K562 (cell line): ENCODE measurements at regions not wholly inside any gene's neighbourhood (a gene's known extent, or its start where the extent isn't known, plus 50 kb on each side); places are given as distances from the start of the nearest gene placed in this dataset.

Experiments used
- ATAC-seq: fragments of 200-7000 bp; cut with Tn5 transposase; 3 replicates; pipeline ENCODE4 v1.9.1; 2020; ENCODE audit warnings: moderate library complexity
- BruUV-seq: library from RNA; stranded (reverse); fragments of 400-500 nt; replicated peaks from 2 replicates; lab custom pipeline; 2021; lab: Mats Ljungman, UMichigan
- CTCF ChIA-PET: fragments of 300-600 bp; formaldehyde crosslinking; extraction: SDS; loops from one replicate; lab custom pipeline; 2021; ENCODE audit warnings: low intra/inter-chr PET ratio; lab: Yijun Ruan, JAX
- POLR2A ChIA-PET: fragments of 300-600, 350-650 bp; sonication (Branson Sonifier 250); formaldehyde crosslinking; extraction: SDS; loops from one replicate; lab custom pipeline; 2021; ENCODE audit warnings: antibody characterized with exemption, inconsistent platforms; lab: Yijun Ruan, JAX
- DNase-seq, 4 experiments: peaks; one replicate each; pipeline versions ENCODE4 v3.0.0 to v3.0.0-alpha.2; 2011 to 2018; ENCODE audit warnings: low spot score in 3 of 4, mixed read lengths in 3 of 4; ENCODE audit errors: extremely low read depth in 1 of 4
- FAIRE-seq: peaks from 2 replicates; lab custom pipeline; 2011; peaks lifted over from hg19 to GRCh38; lab: Jason Lieb, UNC
- H2AFZ ChIP-seq: 2 replicates; pipeline ENCODE4 v1.6.0; 2011; ENCODE audit warnings: low read depth, low read length, control low read depth, inconsistent platforms
- H3K27ac ChIP-seq: fragments of 200-600 bp; 3 replicates; pipeline ENCODE4 v1.8.0; 2011; ENCODE audit warnings: low read depth, mild to moderate bottlenecking, control low read depth, inconsistent platforms, low read length, moderate library complexity, mixed read lengths; ENCODE audit errors: extremely low read depth
- H3K27me3 ChIP-seq, 2 experiments: fragments of 300-600 bp in 1 of 2; 2 replicates in 1 of 2; 3 replicates in 1 of 2; pipeline versions ENCODE4 v1.6.0 to v1.8.0; 2011; ENCODE audit warnings: inconsistent platforms in 2 of 2, low read length in 2 of 2, mild to moderate bottlenecking in 1 of 2, mixed read lengths in 1 of 2, moderate library complexity in 1 of 2; ENCODE audit not compliant: control insufficient read depth in 2 of 2, insufficient read depth in 2 of 2
- H3K36me3 ChIP-seq: fragments of 300-600 bp; 3 replicates; pipeline ENCODE4 v1.8.0; 2011; ENCODE audit warnings: mild to moderate bottlenecking, low read length, inconsistent platforms; ENCODE audit not compliant: control insufficient read depth, insufficient read depth
- H3K4me1 ChIP-seq, 2 experiments: fragments of 200-600 bp in 1 of 2; replicated peaks in 1 of 2; 2 replicates in 1 of 2; 3 replicates in 1 of 2; pipeline versions ENCODE4 v1.5.1 to v1.8.0; 2011; ENCODE audit warnings: inconsistent platforms in 2 of 2, low read length in 2 of 2, mild to moderate bottlenecking in 1 of 2, mixed read lengths in 1 of 2, moderate library complexity in 1 of 2; ENCODE audit not compliant: control insufficient read depth in 2 of 2, insufficient read depth in 2 of 2
- H3K4me2 ChIP-seq: 2 replicates; pipeline ENCODE4 v1.6.1; 2011; ENCODE audit warnings: low read length, control low read depth, inconsistent platforms, mixed read lengths; ENCODE audit not compliant: insufficient read depth
- H3K4me3 ChIP-seq: fragments of 200-600 bp; sonication (generic), shearing (Covaris generic); 2 replicates; pipeline ENCODE4 v1.5.1; 2016; ENCODE audit warnings: control low read depth, inconsistent platforms
- H3K79me2 ChIP-seq: fragments of 200-600 bp; 3 replicates; pipeline ENCODE4 v1.8.0; 2011; ENCODE audit warnings: low read length, inconsistent platforms; ENCODE audit not compliant: control insufficient read depth, insufficient read depth
- H3K9ac ChIP-seq, 2 experiments: 2 replicates each; pipeline versions ENCODE4 v1.6.0 to v1.6.1; 2011; ENCODE audit warnings: low read depth in 2 of 2, low read length in 2 of 2, control low read depth in 1 of 2, inconsistent platforms in 1 of 2, mild to moderate bottlenecking in 1 of 2, mixed read lengths in 1 of 2; ENCODE audit not compliant: insufficient read depth in 1 of 2
- H3K9me1 ChIP-seq: one replicate; pipeline ENCODE4 v1.6.0; 2011; ENCODE audit warnings: inconsistent platforms, mild to moderate bottlenecking, low read length, moderate library complexity; ENCODE audit not compliant: control insufficient read depth, insufficient read depth
- H3K9me3 ChIP-seq: replicated peaks from 2 replicates; pipeline ENCODE4 v1.5.1; 2011; ENCODE audit warnings: low read depth, low read length, inconsistent platforms; ENCODE audit not compliant: control insufficient read depth, insufficient read depth
- H4K20me1 ChIP-seq: replicated peaks from 2 replicates; pipeline ENCODE4 v1.6.1; 2011; ENCODE audit warnings: low read length, inconsistent platforms, mixed read lengths; ENCODE audit not compliant: control insufficient read depth, insufficient read depth
- ARID1B ChIP-seq: fragments of 450-650 bp; IDR thresholded peaks from 2 replicates; pipeline ENCODE4 v1.6.1; 2016; ENCODE audit warnings: antibody characterized with exemption, mild to moderate bottlenecking, inconsistent platforms
- HLTF ChIP-seq: fragments of 450-650 bp; IDR thresholded peaks from 2 replicates; pipeline ENCODE4 v1.6.1; 2016
- HNRNPK ChIP-seq: fragments of 200-400 bp; formaldehyde crosslinking; IDR thresholded peaks from one replicate; pipeline ENCODE4 v1.6.1; 2018; ENCODE audit warnings: mild to moderate bottlenecking, low read depth, low read length; ENCODE audit not compliant: poor library complexity, severe bottlenecking
- KLF13 ChIP-seq: fragments of 450-650 bp; IDR thresholded peaks from 2 replicates; pipeline ENCODE4 v1.6.1; 2016; ENCODE audit warnings: missing genetic modification characterization, low read depth, mild to moderate bottlenecking, missing compliant biosample characterization, moderate library complexity, borderline replicate concordance
- RBM14 ChIP-seq: fragments of 200-400 bp; formaldehyde crosslinking; IDR thresholded peaks from 2 replicates; pipeline ENCODE4 v1.6.1; 2018; ENCODE audit warnings: low read depth, mild to moderate bottlenecking, low read length, moderate library complexity, borderline replicate concordance; ENCODE audit not compliant: insufficient read depth
- ZSCAN29 ChIP-seq: fragments of 450-650 bp; IDR thresholded peaks from 2 replicates; pipeline ENCODE4 v1.6.1; 2017
- WGBS: fragments of 100-300 bp; shearing (Covaris generic); methylation state at CpG from one replicate; pipeline ENCODE4 v1.1.6; 2016; ENCODE audit warnings: low coverage, mixed read lengths; ENCODE audit not compliant: insufficient coverage; ENCODE audit errors: missing lambda C conversion rate; 5-methylcytosine and 5-hydroxymethylcytosine counted together
- in situ Hi-C: fragments of 300-500 bp; cut with MboI; formaldehyde crosslinking; loops from 4 replicates; pipeline ENCODE4 v1.15.0; 2018; ENCODE audit warnings: inconsistent platforms, mixed read lengths
- intact Hi-C: fragments of 100-400 bp; cut with micrococcal nuclease; formaldehyde crosslinking; loops from 2 replicates; pipeline ENCODE4 v1.14.2; 2022
- TF ChIP-seq, protein P1 (sequence below): sonication (generic); IDR thresholded peaks from 2 replicates; pipeline ENCODE4 v1.6.1; 2016
- TF ChIP-seq, protein P2 (sequence below): fragments of 450-650 bp; IDR thresholded peaks from 2 replicates; pipeline ENCODE4 v1.6.1; 2016; ENCODE audit warnings: borderline replicate concordance
- TF ChIP-seq, protein P3 (sequence below): sonication (generic); formaldehyde crosslinking; IDR thresholded peaks from 2 replicates; pipeline ENCODE4 v1.8.1; 2023; ENCODE audit warnings: missing genetic modification reagents, mild to moderate bottlenecking, borderline replicate concordance

DNA sequence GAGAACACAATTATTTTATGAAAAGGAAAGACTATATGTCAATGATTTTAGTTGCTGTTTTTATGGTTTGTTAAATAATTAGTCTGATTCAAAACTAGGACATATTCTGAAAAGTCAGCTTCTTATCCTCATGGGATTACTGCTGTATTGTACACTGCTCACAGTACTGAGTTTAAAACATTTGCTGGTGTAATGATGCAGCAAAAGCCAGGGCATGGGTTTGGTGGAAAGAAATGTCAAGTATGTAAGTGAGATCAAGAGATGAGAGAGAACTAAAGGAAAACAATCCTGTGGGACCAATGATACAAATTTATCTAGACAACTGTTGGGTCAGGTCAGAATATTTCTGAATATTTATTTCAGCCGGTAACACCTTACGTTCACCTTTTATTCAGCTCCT lies 210.1 kb upstream of the ARHGEF26 start:
- no peak overlapping the region for H3K4me3 ChIP-seq
- H3K4me1 ChIP-seq: no peaks in the 10 kb centered on the region
- CTCF ChIA-PET: no interaction called here
- H3K27me3 ChIP-seq: no peaks in the 10 kb centered on the region
- no peak overlapping the region for H3K27ac ChIP-seq
- H4K20me1 ChIP-seq: no peaks in the 10 kb centered on the region
- BruUV-seq: no TSS peak
- no peaks in the 10 kb centered on the region for H3K9me1 ChIP-seq
- no peak overlapping the region for H2AFZ ChIP-seq
- H3K79me2 ChIP-seq: no peaks in the 10 kb centered on the region
- no peak for FAIRE-seq
- H3K9me3 ChIP-seq: no peaks in the 10 kb centered on the region
- no peaks in the 10 kb centered on the region for H3K36me3 ChIP-seq
- in situ Hi-C loops (no loop called here), intact Hi-C loops (no loop called here)
- H3K9ac ChIP-seq: no peak overlapping the region
- no peak for ATAC-seq
- TF ChIP-seq, protein P1, sequence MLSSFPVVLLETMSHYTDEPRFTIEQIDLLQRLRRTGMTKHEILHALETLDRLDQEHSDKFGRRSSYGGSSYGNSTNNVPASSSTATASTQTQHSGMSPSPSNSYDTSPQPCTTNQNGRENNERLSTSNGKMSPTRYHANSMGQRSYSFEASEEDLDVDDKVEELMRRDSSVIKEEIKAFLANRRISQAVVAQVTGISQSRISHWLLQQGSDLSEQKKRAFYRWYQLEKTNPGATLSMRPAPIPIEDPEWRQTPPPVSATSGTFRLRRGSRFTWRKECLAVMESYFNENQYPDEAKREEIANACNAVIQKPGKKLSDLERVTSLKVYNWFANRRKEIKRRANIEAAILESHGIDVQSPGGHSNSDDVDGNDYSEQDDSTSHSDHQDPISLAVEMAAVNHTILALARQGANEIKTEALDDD: no peak
- no peak for DNase-seq
- WGBS: 0% methylated on average over 2 of the region's 2 CpGs
- H3K4me2 ChIP-seq: no peak overlapping the region
- POLR2A ChIA-PET: no interaction called here

DNA sequence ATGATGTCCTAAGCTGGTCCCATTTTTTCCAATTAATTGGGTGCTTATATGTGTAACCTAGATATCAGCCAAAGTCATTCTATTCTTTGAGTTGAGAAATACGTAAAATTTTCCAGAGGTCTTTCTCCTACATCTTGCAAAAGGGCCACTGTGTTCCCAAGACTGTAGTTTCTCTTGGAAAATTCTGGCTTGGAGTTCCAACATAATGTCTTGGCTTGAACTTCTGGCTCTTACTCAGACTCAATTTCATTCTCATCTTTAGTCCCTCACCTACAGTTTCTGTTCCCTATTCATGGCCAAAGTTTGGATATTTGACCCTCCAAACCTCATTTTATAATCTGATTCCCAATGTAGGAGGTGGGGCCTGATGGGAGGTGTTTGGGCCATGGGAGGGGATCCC lies 201.4 kb upstream of the ARHGEF26 start:
- Histone ChIP-seq H3K9me3 (no peaks in the 10 kb centered on the region), H3K4me3 (no peak overlapping the region), H3K36me3 (no peaks in the 10 kb centered on the region), H3K4me1 (no peaks in the 10 kb centered on the region), H3K4me2 (no peak overlapping the region), H3K27ac (no peak overlapping the region), H3K9me1 (no peaks in the 10 kb centered on the region), H2AFZ (no peak overlapping the region), H3K9ac (no peak overlapping the region), H3K27me3 (no peaks in the 10 kb centered on the region), H3K79me2 (no peaks in the 10 kb centered on the region), H4K20me1 (no peaks in the 10 kb centered on the region)
- intact Hi-C loops (no loop called here), in situ Hi-C loops (no loop called here)
- ATAC-seq (no peak), DNase-seq (no peak), FAIRE-seq (no peak)
- BruUV-seq: no TSS peak
- ChIA-PET POLR2A (no interaction called here), CTCF (no interaction called here)
- WGBS: 0% methylated on average over 1 of the region's 1 CpG
- no peak for TF ChIP-seq KLF13 (tag)
- TF ChIP-seq, protein P2, sequence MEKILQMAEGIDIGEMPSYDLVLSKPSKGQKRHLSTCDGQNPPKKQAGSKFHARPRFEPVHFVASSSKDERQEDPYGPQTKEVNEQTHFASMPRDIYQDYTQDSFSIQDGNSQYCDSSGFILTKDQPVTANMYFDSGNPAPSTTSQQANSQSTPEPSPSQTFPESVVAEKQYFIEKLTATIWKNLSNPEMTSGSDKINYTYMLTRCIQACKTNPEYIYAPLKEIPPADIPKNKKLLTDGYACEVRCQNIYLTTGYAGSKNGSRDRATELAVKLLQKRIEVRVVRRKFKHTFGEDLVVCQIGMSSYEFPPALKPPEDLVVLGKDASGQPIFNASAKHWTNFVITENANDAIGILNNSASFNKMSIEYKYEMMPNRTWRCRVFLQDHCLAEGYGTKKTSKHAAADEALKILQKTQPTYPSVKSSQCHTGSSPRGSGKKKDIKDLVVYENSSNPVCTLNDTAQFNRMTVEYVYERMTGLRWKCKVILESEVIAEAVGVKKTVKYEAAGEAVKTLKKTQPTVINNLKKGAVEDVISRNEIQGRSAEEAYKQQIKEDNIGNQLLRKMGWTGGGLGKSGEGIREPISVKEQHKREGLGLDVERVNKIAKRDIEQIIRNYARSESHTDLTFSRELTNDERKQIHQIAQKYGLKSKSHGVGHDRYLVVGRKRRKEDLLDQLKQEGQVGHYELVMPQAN: no peak
- no peak for TF ChIP-seq RBM14
- no peak for TF ChIP-seq ARID1B
- no peak for TF ChIP-seq HNRNPK
- TF ChIP-seq HLTF: no peak
- TF ChIP-seq ZSCAN29: no peak
- TF ChIP-seq, protein P3, sequence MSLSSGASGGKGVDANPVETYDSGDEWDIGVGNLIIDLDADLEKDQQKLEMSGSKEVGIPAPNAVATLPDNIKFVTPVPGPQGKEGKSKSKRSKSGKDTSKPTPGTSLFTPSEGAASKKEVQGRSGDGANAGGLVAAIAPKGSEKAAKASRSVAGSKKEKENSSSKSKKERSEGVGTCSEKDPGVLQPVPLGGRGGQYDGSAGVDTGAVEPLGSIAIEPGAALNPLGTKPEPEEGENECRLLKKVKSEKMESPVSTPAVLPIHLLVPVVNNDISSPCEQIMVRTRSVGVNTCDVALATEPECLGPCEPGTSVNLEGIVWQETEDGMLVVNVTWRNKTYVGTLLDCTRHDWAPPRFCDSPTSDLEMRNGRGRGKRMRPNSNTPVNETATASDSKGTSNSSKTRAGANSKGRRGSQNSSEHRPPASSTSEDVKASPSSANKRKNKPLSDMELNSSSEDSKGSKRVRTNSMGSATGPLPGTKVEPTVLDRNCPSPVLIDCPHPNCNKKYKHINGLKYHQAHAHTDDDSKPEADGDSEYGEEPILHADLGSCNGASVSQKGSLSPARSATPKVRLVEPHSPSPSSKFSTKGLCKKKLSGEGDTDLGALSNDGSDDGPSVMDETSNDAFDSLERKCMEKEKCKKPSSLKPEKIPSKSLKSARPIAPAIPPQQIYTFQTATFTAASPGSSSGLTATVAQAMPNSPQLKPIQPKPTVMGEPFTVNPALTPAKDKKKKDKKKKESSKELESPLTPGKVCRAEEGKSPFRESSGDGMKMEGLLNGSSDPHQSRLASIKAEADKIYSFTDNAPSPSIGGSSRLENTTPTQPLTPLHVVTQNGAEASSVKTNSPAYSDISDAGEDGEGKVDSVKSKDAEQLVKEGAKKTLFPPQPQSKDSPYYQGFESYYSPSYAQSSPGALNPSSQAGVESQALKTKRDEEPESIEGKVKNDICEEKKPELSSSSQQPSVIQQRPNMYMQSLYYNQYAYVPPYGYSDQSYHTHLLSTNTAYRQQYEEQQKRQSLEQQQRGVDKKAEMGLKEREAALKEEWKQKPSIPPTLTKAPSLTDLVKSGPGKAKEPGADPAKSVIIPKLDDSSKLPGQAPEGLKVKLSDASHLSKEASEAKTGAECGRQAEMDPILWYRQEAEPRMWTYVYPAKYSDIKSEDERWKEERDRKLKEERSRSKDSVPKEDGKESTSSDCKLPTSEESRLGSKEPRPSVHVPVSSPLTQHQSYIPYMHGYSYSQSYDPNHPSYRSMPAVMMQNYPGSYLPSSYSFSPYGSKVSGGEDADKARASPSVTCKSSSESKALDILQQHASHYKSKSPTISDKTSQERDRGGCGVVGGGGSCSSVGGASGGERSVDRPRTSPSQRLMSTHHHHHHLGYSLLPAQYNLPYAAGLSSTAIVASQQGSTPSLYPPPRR (CRISPR knock-in tag): no peak
